Gastrocnemius medialis (tissue), 4 donors: ENCODE measurements at regions not wholly inside any gene's neighbourhood (a gene's known extent, or its start where the extent isn't known, plus 50 kb on each side); places are given as distances from the start of the nearest gene placed in this dataset.

Experiments
- ATAC-seq, 2 donors: fragments of 150-250 bp; one replicate each; pipeline ENCODE4 v1.9.1; 2016
- DNase-seq, 2 donors: peaks; one replicate each; pipeline ENCODE4 v3.0.0-alpha.2; 2019
- H3K27ac ChIP-seq, 4 donors: fragments of 200-600 bp; sonication (generic); 1 replicate in 1 of 4; 2 replicates in 3 of 4; pipeline ENCODE4 v1.5.1; 2016 to 2018; ENCODE audit warnings: mild to moderate bottlenecking in 2 of 4, moderate library complexity in 1 of 4
- H3K27me3 ChIP-seq, 3 donors: fragments of 200-600 bp; sonication (generic) in 2 of 3; 1 replicate in 1 of 3; 2 replicates in 2 of 3; pipeline versions ENCODE4 v1.5.1 to v1.6.0; 2016 to 2019; ENCODE audit warnings: mild to moderate bottlenecking in 1 of 3, moderate library complexity in 1 of 3
- H3K36me3 ChIP-seq, 2 donors: fragments of 200-600 bp; sonication (generic) in 1 of 2; one replicate each; pipeline ENCODE4 v1.5.1; 2017 to 2018
- H3K4me1 ChIP-seq, 2 donors: fragments of 200-600 bp; sonication (generic) in 1 of 2; one replicate each; pipeline ENCODE4 v1.5.1; 2016 to 2017; ENCODE audit warnings: mild to moderate bottlenecking in 2 of 2
- H3K4me3 ChIP-seq, 4 donors: fragments of 200-600 bp; sonication (generic) in 3 of 4; 1 replicate in 1 of 4; 2 replicates in 3 of 4; pipeline ENCODE4 v1.5.1; 2016 to 2019; ENCODE audit warnings: mild to moderate bottlenecking in 2 of 4
- H3K9me3 ChIP-seq, 3 donors: fragments of 200-600 bp; sonication (generic) in 2 of 3; 1 replicate in 1 of 3; 2 replicates in 2 of 3; pipeline ENCODE4 v1.5.1; 2016 to 2019
- CTCF ChIP-seq, 5 experiments: fragments of 450-650 bp in 3 of 5; fragments of 200-600 bp in 2 of 5; sonication (generic) in 2 of 5; IDR thresholded peaks in 4 of 5; conservative IDR thresholded peaks in 1 of 5; 1 replicate in 4 of 5; 2 replicates in 1 of 5; pipeline ENCODE4 v1.5.1; 2016 to 2019; ENCODE audit warnings: antibody characterized with exemption in 5 of 5, mild to moderate bottlenecking in 3 of 5, moderate library complexity in 3 of 5
- POLR2A ChIP-seq, 2 donors: fragments of 450-650 bp; IDR thresholded peaks; one replicate each; pipeline ENCODE4 v1.6.1; 2017; ENCODE audit warnings: antibody characterized with exemption in 2 of 2, mild to moderate bottlenecking in 2 of 2, moderate library complexity in 2 of 2
- in situ Hi-C, 4 donors: fragments of 200-750 bp; cut with MboI; loops; one replicate each; pipeline versions ENCODE4 v1.15.0 to v1.8.0; 2017; ENCODE audit warnings: low sequenced_read_pairs in 4 of 4
- intact Hi-C: fragments of 100-400 bp; cut with DNase I; formaldehyde crosslinking; loops from one replicate; pipeline ENCODE4 v1.15.1; 2023; ENCODE audit warnings: low total_unique reads

- Histone ChIP-seq H3K27ac (no peak overlapping the region), H3K27me3 (no peaks in the 10 kb centered on the region), H3K36me3 (no peaks in the 10 kb centered on the region), H3K9me3 (no peaks in the 10 kb centered on the region), H3K4me3 (no peak overlapping the region), H3K4me1 (no peaks in the 10 kb centered on the region)
- TF ChIP-seq CTCF (IDR thresholded peaks at IDR 0.05 in 4 of 5, conservative IDR thresholded peaks at IDR 0.05 in 1 of 5) (no peak), POLR2A (IDR thresholded peaks at IDR 0.05) (no peak)
- ATAC-seq, result no peak
- no peak for DNase-seq
- in situ Hi-C loops (loop anchor here in 2 of 4 donors (25.0 kb wide), 2 partner anchors 285 to 385 kb away; partner anchors contain the start of gene CLDN11 (in 1 of the 2)), intact Hi-C loops (no loop called here)
Observed at GRCh38 chr3:170697131-170697530, 111.3 kb upstream of the SLC7A14 start.

GRCh38 chr3:170695486-170696064 is 109.7 kb upstream of the SLC7A14 start:
- intact Hi-C loops (no loop called here), in situ Hi-C loops (loop anchor here in 2 of 4 donors (25.0 kb wide), 2 partner anchors 283 to 383 kb away; partner anchors contain the start of gene CLDN11 (in 1 of the 2))
- Histone ChIP-seq H3K4me1 (no peaks in the 10 kb centered on the region), H3K36me3 (no peaks in the 10 kb centered on the region), H3K4me3 (no peak overlapping the region), H3K9me3 (no peaks in the 10 kb centered on the region), H3K27me3 (no peaks in the 10 kb centered on the region), H3K27ac (no peak overlapping the region)
- ATAC-seq, result no peak
- TF ChIP-seq CTCF (IDR thresholded peaks at IDR 0.05 in 4 of 5, conservative IDR thresholded peaks at IDR 0.05 in 1 of 5), result no peak
- no peak for DNase-seq

GRCh38 chr3:170692720-170693119 is 106.8 kb upstream of the SLC7A14 start:
- no peak for TF ChIP-seq CTCF (IDR thresholded peaks at IDR 0.05 in 4 of 5, conservative IDR thresholded peaks at IDR 0.05 in 1 of 5)
- TF ChIP-seq POLR2A (IDR thresholded peaks at IDR 0.05), result no peak
- ATAC-seq, result no peak
- Histone ChIP-seq H3K27ac (no peak overlapping the region), H3K27me3 (no peaks in the 10 kb centered on the region), H3K4me1 (peaks cover 0 to 7% of the 10 kb centered on the region in 2 donors), H3K9me3 (no peaks in the 10 kb centered on the region), H3K36me3 (no peaks in the 10 kb centered on the region), H3K4me3 (no peak overlapping the region)
- no peak for DNase-seq
- intact Hi-C loops, result no loop called here
- in situ Hi-C loops, result loop anchor here in 2 of 4 donors (5.0 to 25.0 kb wide), 3 partner anchors 280 to 380 kb away; partner anchors contain the start of gene CLDN11 (in 1 of the 2)

- no peak for TF ChIP-seq POLR2A (IDR thresholded peaks at IDR 0.05)
- TF ChIP-seq CTCF (IDR thresholded peaks at IDR 0.05 in 4 of 5, conservative IDR thresholded peaks at IDR 0.05 in 1 of 5), result no peak
- DNase-seq (no peak), ATAC-seq (no peak)
- in situ Hi-C loops, result loop anchor here in 2 of 4 donors (5.0 to 25.0 kb wide), 3 partner anchors 278 to 378 kb away; partner anchors contain the start of gene CLDN11 (in 1 of the 2)
- intact Hi-C loops, result loop anchor here (2.0 kb wide), 1 partner anchor 276 kb away; no protein-coding TSS in a partner anchor
- Histone ChIP-seq H3K27me3 (no peaks in the 10 kb centered on the region), H3K4me1 (peaks cover 0 to 7% of the 10 kb centered on the region in 2 donors), H3K36me3 (no peaks in the 10 kb centered on the region), H3K27ac (no peak overlapping the region), H3K4me3 (no peak overlapping the region), H3K9me3 (no peaks in the 10 kb centered on the region)
Observed at GRCh38 chr3:170690661-170690981, 104.7 kb upstream of the SLC7A14 start.
